GM19240 (cell line): ENCODE measurements at regions not wholly inside any gene's neighbourhood (a gene's known extent, or its start where the extent isn't known, plus 50 kb on each side); places are given as distances from the start of the nearest gene placed in this dataset.
"Not testable (repeated sequence)": the region's sequence is repeated elsewhere in the genome, so short reads cannot be mapped to it uniquely, and the experiment has no call there.

Source experiments
- DNase-seq: peaks from one replicate; pipeline ENCODE4 v3.0.0; 2011; ENCODE audit warnings: low spot score; ENCODE audit not compliant: insufficient read length

DNA sequence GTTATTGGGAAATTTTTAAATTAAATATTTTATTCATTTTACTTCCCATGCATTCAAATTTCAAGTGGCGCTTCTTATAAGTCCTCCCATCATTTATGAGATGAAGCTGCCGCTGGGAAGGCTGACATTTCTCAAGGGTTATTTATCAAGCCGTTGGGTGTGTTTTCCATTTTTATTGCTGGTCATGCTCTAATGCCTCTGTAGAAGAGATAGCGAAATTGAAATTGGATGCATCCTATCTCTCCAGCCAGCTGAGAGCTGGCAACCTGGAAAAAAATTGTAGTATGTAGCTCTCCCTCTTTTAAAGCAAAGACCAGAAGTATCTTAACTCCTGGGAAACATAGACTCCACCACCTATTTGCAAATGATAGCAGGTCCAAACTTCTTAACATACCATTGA, 135.9 kb downstream of the C6orf118 start:
- DNase-seq, result no peak

DNA sequence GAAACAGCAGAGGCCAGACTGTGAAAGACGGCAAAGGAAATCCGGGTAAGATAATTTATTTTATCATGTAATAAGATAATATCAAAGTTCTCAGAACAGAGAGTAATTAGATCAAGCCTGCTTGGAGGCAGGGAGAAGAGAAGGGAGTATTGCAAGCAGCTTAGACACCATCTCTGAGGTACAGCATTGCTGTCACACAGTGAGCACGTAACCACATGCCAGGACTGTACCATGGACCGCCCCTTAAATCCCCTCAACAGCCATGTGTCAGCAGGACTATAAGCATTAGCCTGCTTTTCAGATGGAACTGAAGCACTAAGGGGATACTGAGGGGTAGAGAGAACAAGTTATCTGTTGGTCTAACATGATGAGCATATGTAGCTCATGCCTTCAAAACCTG, 141.5 kb downstream of the C6orf118 start:
- DNase-seq, result no peak

DNA sequence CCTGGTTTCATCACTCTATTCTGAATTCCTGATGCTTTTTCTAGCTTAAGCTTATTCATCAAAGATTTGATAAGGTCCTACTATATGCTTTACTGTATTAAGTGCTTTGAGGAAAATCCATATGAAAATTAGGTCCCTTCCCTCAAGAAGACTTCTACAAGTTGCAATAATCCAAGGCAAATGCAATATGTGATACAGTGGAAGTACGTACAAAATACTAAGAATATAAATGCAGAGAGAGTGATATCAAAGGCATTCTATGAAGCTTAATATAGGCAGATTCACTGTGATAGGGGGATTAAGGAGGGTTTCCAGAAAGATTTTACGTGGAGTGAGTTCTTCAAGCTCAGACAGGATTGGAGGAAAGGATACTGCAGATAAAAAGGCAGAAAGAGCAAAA, 142.1 kb downstream of the C6orf118 start:
- DNase-seq, result no peak

DNA sequence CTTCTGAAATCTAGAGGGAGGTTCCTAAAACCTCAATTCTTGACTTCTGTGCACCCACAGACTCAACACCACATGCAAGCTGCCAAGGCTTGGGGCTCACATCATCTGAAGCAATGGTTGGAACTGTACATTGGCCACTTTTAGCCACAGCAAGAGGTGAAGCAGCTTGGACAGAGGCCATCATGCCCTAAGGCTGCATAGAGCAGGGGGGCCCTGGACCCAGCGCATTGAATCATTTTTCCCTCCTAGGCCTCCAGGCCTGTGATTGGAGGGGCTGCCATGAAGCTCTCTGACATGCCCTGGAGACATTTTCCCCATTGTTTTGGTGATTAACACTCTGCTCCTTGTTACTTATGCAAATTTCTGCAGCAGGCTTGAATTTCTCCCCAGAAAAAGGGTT, 145.9 kb downstream of the C6orf118 start:
- DNase-seq, result no peak

DNA sequence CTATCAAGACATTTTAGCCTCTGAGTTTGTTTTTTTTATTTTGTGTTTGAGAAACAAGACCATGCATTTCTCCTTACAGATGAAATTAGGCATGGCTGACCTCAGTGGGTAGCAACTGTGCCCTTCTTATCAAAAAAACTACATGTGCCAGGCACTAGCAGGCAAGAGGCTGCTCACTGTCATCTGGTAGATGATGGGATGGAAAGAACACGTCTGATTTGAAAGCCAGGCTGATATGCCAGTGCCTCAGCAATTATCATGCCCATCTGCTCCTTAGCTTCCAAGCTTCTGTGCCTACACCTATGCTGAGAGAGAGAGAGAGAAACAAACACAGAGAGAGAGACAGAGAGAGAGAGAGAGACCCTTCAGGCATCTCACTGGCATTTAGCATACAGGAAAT, 149.9 kb downstream of the C6orf118 start:
- DNase-seq, result no peak

DNA sequence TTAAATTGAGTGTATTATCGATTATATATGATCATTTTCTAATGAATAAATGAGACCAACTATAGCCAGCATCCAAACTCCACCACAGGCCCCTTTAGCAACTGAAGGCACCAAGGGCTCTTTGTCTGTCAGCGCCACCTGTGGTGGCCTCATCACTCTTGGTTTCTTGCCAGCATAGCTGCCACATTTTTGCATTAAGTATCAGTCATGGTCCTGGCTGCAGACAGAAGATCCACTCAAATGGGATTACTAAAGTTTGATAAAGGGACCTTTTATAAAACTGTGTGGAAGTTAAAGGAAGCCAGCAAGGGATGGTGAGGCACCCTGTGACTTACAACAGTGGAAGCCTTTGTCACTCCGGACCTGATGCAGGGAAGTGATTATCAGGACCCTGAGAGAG, 162.9 kb downstream of the C6orf118 start:
- DNase-seq, result no peak

DNA sequence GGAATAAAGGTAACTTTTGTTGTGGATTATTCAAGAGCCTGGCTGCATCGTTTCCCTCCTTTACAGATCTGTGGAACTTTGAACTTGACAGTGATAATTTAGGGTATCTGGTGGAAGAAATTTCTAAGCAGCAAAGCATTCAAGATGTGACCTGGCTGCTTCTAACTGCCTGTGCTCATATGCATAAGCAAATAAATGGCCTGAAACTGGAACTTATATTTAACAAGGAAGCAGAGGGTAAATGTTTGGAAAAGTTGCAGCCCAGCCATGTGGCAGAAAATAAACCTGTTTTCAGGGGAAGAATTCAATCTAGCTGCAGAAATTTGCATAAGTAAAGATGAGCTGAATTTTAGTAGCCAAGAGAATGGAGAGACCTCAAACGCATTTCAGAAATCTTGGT, 173.5 kb downstream of the C6orf118 start:
- no peak for DNase-seq

DNA sequence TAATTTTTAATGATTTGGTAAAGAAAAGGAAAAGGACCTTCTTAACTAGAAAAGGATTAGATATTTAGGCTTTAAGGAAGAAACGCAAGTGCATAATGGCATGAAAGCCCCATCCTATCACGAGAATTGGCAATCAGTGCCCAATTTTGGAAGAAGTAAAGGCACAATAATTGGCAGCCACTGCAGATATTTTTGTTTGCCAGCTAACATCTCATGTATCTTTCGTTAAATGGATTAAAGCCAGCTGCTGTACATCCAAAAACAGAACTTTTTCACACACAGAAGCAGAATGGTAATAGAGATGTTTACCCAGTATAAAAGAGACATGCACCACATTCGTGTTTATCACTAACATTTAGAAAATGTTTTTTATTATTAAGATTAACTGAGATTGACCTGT, 180.3 kb downstream of the C6orf118 start:
- no peak for DNase-seq

DNA sequence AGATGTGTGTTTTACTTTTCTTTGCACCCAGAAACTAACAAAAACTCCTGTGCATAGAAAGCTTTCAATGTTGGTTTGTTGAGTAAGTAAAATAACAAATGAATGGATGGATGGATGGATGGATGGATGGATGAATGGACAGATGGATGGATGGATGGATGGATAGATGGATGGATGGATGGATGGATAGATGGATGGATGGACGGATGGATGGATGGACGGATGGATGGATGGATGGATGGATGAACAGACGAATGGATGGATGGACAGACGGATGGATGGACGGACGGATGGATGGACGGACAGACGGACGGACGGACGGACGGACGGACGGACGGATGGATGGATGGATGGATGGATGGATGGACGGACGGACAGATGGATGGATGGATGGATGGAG, 181.7 kb downstream of the C6orf118 start:
- not testable (repeated sequence) for DNase-seq

DNA sequence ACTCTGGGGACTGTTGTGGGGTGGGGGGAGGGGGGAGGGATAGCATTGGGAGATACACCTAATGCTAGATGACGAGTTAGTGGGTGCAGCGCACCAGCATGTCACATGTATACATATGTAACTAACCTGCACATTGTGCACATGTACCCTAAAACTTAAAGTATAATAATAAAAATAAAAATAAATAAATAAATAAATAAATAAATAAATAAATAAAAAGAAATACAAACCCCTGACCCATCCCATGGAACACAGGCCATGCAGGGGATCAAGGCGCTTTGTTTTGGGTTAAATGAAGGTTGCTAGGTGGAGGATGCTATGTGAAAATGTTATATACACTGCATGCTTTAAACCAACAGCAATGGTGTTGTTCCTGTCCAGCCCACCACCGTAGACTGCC, 184.7 kb downstream of the C6orf118 start:
- not testable (repeated sequence) for DNase-seq

DNA sequence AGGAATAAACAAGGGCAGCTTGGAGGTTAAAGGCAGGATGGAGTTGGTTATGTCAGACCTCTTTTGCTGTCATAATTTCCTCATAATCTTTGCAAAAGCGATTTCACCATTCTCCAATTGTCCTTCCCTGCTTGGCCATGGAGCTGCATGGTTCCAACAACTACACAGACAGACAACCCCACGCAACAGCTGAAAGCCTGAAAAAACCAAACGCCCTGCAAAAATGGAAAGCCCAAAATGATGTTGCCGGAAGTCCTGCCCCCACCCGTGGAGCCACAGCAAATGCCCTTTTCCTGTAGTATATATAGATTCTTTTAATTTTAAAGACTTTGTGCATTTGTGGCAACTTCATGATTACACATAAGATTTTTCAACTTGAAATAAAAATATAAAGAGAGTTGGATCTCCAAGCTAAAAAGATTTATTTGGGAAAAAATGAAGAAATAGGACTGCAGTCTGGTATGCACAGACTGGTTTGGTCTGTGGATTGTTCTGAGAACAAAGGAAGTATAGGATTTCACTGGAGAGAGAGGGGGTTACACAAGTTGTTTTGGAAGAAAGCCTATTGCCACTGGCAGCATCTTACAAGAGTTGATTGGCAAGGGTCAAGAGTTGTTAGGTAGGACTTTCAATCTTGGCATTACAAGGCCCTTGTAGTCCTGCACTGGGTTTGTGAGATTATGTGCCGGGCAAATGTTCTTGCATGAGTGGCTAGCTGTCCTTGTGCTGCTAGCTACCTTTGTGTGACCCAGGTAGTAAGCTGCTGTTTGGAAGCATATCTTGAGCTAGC, 190.0 kb downstream of the C6orf118 start:
- no peak for DNase-seq

DNA sequence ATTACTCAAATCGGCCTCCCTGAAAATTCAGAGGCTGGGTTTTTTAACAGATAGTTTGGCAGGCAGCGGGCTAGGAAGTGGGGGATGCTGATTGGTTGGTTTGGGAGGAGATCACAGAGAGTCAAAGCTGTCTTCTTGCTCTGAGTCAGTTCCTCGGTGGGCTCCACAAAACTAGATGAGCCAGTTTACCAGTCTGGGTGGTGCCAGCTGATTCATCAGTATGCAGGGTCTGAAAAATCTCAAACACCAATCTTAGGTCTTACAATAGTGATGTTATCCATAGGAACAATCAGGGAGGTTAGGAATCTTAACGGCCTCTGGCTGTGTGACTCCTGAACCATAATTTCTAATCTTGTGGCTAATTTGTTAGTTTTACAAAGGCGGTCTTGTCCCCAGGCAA, 190.7 kb downstream of the C6orf118 start:
- no peak for DNase-seq

DNA sequence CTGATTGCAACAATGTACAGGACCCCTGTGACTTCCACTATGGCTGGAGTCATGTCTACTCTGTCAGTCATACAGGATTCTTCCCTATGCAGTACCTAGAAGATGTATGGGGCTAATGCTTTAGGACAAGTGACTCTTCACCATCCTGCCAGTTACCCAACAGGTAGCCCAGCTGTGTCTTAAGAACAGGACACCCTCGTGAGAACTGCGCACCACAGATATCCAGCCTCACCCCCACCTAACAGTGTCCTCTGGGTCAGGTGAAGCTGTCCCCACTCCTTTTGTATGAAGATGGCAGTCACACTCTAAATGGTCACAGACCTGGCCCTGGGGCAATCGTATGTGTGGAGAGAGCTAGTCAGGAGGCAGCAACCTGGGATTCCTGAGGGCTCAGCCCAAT, 191.6 kb downstream of the C6orf118 start:
- no peak for DNase-seq

DNA sequence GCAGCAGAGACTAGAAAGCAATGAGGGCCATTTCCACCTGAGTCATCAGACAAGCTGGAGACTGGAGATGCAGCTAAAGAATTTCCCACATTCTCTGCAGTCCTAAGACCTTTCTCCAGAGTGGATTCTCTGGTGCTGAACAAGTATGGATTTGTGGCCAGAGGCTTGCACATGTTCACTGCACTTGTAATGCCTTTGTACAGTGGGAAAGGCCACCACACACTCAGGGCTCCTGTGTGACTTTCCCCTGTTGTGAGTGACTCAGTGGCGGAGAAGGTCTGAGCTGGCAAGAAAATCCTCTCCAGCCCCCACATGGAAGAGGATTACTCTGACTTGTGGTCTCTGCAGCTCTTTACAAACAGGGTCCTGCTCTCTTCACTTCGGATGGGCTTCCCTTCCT, 192.3 kb downstream of the C6orf118 start:
- no peak for DNase-seq

DNA sequence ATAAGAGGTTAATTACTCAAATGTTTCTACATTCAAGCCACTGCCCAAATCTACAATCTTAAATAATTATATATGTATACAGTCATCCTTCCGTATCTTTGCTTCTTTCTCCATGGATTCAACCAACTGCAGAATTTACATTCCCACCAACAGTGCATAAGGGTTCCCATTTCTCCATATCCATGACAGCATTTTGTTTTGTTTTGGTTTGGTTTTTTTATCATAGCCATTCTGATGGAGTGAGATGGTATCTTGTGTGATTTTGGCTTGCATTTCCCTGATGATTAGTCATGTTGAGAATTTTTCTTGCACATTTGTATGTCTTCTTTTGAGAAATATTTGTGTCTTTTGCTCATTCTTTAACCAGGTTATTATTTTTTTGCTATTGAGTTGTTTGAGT, 198.5 kb downstream of the C6orf118 start:
- no peak for DNase-seq

DNA sequence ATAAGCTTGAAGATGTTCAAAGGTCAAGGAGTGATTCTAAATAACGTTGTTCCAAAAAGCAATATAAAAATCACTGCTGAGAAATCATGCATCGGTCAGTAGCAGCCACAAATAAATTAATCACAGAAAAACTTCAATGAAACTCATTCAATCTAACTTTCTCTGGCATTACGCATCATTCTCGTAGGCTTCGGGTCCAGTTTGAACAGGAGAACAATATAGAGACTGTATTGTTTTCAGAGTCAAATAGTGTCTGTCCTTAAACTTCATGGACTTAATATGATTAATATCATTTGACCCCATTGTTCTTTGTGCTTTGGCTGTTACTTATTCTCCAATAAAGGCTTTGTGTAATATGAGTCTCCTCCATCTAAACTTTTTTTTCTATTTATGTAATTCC, 200.4 kb downstream of the C6orf118 start:
- no peak for DNase-seq

DNA sequence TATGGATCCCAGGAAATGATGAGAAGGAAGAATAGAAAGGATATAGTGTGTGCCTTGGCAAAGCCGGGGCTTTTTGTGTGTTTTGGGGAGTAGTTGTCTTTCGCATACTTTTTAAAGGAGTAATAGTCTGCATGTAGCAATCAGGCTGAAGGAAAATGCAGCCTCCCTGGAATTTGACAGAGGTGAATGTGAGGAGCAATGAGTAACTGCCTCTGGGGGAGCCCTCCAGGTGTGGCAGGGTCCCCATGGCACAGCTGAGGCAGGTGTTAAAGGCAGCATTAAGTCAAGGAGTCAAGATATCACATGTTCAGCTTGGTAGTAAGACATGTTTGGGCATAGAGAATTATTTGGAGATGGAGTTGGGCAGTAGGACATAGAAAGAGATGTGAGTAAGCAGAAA, 203.1 kb downstream of the C6orf118 start:
- DNase-seq, result no peak

DNA sequence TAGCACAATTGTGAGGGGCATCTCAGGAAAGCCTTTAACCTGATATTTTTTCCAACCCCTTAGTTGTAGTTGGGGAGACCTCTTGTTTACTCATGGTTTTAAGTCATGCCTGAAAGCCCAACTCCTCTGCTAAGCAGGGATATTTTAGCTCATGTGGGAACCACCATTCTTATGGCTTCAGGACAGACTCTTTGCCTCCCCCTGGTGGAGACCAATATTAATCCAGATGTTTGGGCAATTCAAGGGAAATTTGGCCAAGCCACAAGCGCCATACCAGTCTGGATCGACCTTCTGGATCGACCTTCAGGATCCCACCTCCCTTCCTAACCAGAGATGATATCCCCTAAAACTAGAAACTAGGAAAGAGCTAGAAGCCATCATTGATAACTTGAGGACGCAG, 211.2 kb downstream of the C6orf118 start:
- DNase-seq, result no peak

DNA sequence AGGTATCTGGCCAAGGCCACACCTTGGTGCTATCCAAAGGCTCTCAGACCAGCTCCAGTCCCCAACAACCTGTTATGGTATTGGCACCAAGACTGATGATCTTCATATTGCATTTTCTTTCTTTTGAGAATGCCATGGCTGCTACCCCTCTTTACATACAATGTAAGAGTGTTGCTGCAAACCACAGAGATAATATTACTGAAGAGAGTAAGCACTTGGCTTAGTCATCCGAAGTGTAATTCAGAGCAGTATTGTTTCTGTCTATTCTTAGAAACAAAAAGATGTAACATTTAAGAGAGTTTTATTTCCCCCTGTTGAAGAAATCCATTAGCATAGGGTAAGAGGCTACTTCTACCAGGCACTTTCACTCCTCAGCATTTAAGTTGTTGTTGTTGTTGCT, 212.5 kb downstream of the C6orf118 start:
- no peak for DNase-seq

DNA sequence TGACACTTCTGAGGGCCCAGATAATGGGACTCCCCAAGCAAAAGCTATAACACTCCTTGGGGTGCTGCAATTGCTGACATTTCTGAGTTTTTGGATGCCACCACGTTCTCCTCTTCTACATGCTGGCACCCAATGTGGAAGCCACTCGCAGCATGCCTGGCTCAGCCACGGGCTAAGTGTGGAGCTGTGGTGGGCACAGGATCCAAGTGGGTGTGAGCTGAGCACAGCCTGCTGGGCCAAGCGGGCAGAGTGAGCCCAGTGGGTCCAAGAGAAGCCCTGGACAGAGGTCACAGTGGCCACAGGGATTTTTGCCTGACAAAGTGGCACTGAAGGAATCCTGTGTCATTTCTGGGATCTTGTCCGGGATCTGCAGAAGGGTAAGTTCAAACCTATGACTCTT, 213.2 kb downstream of the C6orf118 start:
- DNase-seq, result no peak

DNA sequence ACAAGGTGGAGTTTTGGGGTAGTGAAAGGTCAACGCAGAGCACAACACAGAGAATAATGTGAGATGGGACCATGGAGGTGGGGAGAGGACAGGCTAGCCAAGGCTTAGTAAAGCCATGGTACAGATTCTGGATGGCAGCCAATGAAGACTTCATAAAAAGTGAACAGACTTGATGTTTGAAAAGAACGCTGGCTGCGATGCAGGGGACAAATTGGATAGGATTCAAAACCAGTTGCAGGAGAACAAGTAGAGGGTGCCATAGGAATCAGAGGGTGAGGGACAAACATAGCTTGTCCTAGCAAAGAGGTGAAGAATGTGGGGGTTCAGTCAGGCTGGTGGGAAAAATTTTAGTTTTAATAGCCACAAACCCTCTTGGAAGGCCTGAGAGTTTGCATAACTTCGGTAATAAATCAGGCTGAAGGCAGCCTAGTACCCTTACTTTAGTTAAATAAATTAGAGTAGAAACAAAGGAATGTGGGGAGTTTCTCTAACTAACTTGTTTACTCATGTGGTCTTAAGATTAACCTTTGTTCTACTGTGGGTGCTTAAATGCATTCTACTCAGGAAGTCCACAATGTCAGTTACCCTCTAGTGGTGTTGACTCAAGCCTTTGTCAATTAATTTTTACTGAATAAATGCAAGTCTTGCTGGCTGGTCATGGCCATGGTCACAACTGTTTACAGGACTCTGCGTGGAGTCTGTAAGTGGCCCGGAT, 216.4 kb downstream of the C6orf118 start:
- no peak for DNase-seq

DNA sequence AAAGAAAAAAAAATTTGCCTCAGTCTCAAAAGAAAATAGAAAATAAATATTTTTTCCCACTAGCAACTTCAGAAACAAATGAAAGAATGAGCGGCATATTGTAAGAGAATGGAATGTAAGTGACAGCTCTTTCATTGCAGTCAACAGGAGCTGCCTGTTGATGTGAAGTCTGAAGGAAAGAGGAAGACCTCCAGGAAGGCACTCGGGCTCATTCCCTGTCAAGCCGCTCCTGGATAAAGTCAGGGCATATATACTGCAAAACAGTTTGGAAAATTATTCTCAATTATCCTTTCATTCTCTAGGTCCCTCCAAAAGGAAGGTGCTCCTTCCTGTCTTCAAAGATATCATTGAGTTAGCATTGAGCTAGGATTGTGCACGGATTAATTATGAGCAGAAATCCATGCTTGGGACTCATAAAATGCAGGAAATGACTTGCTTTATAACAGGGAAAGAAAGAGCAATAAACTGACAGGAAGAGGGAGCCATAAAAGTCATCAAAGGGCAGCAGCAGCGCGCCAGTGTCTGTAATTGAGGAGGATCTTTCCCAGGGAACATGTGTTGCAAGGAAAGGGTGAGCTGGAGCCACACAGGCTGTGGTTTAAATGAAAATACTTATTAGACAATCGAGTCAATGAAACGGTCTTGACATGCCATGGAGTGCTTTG, 218.2 kb downstream of the C6orf118 start:
- DNase-seq, result no peak

DNA sequence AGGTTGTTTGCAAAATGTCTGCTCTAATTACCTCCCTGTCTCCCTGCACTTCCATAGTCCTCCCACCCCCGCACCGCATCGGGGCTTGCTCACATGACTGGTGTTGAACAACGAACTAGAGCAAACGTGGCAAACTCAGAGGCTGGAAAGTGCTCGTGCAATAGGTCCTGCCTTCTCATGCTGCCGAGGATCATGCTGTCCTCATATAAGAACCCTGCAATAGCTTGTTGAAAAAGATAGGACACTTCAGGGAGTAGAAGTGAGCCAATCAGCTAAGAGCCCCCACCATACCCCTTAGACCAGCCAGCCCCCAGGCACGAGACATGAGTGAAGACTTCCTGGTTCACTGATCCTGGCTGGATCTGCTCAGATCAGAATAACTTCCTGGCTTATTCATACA, 219.2 kb downstream of the C6orf118 start:
- DNase-seq, result no peak
